Testis (tissue), 2 donors: ENCODE measurements at regions not wholly inside any gene's neighbourhood (a gene's known extent, or its start where the extent isn't known, plus 50 kb on each side); places are given as distances from the start of the nearest gene placed in this dataset.

Experiments
- POLR2A ChIP-seq: fragments of 450-650 bp; IDR thresholded peaks from one replicate; pipeline ENCODE4 v1.6.1; 2017; ENCODE audit warnings: antibody characterized with exemption, mild to moderate bottlenecking, moderate library complexity
- TF ChIP-seq, protein P1 (sequence below), 3 experiments: fragments of 450-650 bp in 2 of 3; fragments of 200-600 bp in 1 of 3; sonication (generic) in 1 of 3; IDR thresholded peaks; one replicate each; pipeline ENCODE4 v1.5.1; 2016 to 2019; ENCODE audit warnings: antibody characterized with exemption in 3 of 3, mild to moderate bottlenecking in 2 of 3, moderate library complexity in 1 of 3

DNA sequence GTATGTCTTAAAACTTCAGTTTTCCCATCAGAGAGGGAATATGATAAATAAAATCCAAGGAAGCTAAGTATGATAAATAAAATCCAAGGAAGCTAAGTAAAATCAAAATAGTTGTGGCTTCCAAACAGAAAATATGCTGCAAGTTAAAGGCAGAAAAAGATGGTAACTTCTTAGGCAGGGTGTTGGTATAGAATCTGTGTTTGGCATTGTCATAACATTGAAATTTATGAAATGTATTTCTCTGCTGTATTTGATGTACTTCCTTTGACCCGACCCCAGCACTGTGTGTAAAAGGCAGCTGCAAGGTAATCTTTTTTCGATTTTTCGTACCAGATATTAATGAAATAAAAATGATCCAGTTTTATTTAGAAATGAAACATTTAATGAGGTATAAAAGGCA lies 537.2 kb downstream of the TFEC start:
- TF ChIP-seq, protein P1, sequence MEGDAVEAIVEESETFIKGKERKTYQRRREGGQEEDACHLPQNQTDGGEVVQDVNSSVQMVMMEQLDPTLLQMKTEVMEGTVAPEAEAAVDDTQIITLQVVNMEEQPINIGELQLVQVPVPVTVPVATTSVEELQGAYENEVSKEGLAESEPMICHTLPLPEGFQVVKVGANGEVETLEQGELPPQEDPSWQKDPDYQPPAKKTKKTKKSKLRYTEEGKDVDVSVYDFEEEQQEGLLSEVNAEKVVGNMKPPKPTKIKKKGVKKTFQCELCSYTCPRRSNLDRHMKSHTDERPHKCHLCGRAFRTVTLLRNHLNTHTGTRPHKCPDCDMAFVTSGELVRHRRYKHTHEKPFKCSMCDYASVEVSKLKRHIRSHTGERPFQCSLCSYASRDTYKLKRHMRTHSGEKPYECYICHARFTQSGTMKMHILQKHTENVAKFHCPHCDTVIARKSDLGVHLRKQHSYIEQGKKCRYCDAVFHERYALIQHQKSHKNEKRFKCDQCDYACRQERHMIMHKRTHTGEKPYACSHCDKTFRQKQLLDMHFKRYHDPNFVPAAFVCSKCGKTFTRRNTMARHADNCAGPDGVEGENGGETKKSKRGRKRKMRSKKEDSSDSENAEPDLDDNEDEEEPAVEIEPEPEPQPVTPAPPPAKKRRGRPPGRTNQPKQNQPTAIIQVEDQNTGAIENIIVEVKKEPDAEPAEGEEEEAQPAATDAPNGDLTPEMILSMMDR (IDR thresholded peaks at IDR 0.05) = no peak
- no peak for TF ChIP-seq POLR2A
